GM18499 (cell line): ENCODE measurements at regions not wholly inside any gene's neighbourhood (a gene's known extent, or its start where the extent isn't known, plus 50 kb on each side); places are given as distances from the start of the nearest gene placed in this dataset.

ENCODE experiments used
- ATAC-seq: cut with Tn5 transposase; IDR thresholded peaks from one replicate; pipeline ENCODE4 v1.9.1; 2021; ENCODE audit warnings: moderate number of reproducible peaks; ENCODE audit not compliant: insufficient read depth, unreplicated experiment

- no peak for ATAC-seq
These were observed 71.0 kb downstream of the SEM1 start for GRCh38 chr7:96638669-96639068.

- ATAC-seq, result no peak
These were observed 72.1 kb downstream of the SEM1 start for GRCh38 chr7:96637522-96637921.

GRCh38 chr7:96636979-96637378, 72.7 kb downstream of the SEM1 start:
- no peak for ATAC-seq

- no peak for ATAC-seq
These were observed 73.2 kb downstream of the SEM1 start for GRCh38 chr7:96636342-96636860.

GRCh38 chr7:96629884-96630283, 79.8 kb downstream of the SEM1 start:
- no peak for ATAC-seq

GRCh38 chr7:96624954-96625353, 84.7 kb downstream of the SEM1 start:
- ATAC-seq, result no peak

- ATAC-seq, result no peak
These were observed 87.7 kb downstream of the SEM1 start for GRCh38 chr7:96621932-96622331.

GRCh38 chr7:96614154-96614867, 95.3 kb downstream of the SEM1 start:
- ATAC-seq, result peak; percentile 73

- ATAC-seq, result no peak
These were observed 97.6 kb downstream of the SEM1 start for GRCh38 chr7:96612034-96612433.

- ATAC-seq, result no peak
These were observed 104.5 kb downstream of the SEM1 start for GRCh38 chr7:96605045-96605716.

GRCh38 chr7:96599288-96599936, 110.2 kb downstream of the SEM1 start:
- no peak for ATAC-seq

GRCh38 chr7:96598421-96598820, 111.2 kb downstream of the SEM1 start:
- ATAC-seq, result no peak

- no peak for ATAC-seq
These were observed 113.4 kb downstream of the SEM1 start for GRCh38 chr7:96596120-96596826.

- ATAC-seq, result no peak
These were observed 117.6 kb downstream of the SEM1 start for GRCh38 chr7:96591900-96592676.

GRCh38 chr7:96591159-96591899, 118.3 kb downstream of the SEM1 start:
- no peak for ATAC-seq

GRCh38 chr7:96589038-96589437, 120.6 kb downstream of the SEM1 start:
- no peak for ATAC-seq

GRCh38 chr7:96579119-96579518, 130.5 kb downstream of the SEM1 start:
- ATAC-seq, result no peak

GRCh38 chr7:96578606-96579005, 131.0 kb downstream of the SEM1 start:
- ATAC-seq, result no peak

- no peak for ATAC-seq
These were observed 146.2 kb downstream of the SEM1 start for GRCh38 chr7:96563409-96563808.
